PFSK-1 (cell line): ENCODE measurements at regions not wholly inside any gene's neighbourhood (a gene's known extent, or its start where the extent isn't known, plus 50 kb on each side); places are given as distances from the start of the nearest gene placed in this dataset.

ENCODE experiments used
- FOXP2 ChIP-seq: optimal IDR thresholded peaks from 2 replicates; pipeline ENCODE3; 2011; ENCODE audit warnings: borderline replicate concordance, control low read depth, inconsistent platforms; ENCODE audit not compliant: insufficient read depth; ENCODE audit errors: extremely low read length, extremely low read depth
- POLR2AphosphoS5 ChIP-seq: IDR thresholded peaks from 2 replicates; pipeline ENCODE4 v1.6.1; 2012; ENCODE audit warnings: low read depth, mild to moderate bottlenecking, control low read depth, low read length, moderate library complexity
- REST ChIP-seq, 2 experiments: IDR thresholded peaks; 2 replicates each; pipeline versions ENCODE4 v1.6.1 to v1.8.0; 2011 to 2012; ENCODE audit warnings: low read depth in 2 of 2, low read length in 2 of 2, control low read depth in 1 of 2, inconsistent platforms in 1 of 2, mild to moderate bottlenecking in 1 of 2, moderate library complexity in 1 of 2; ENCODE audit not compliant: insufficient read depth in 1 of 2
- SIN3A ChIP-seq: IDR thresholded peaks from 2 replicates; pipeline ENCODE4 v1.6.1; 2012; ENCODE audit warnings: mild to moderate bottlenecking, low read length, moderate library complexity, borderline replicate concordance; ENCODE audit not compliant: insufficient read depth
- TAF1 ChIP-seq: IDR thresholded peaks from 2 replicates; pipeline ENCODE4 v1.6.1; 2012; ENCODE audit warnings: low read length, control low read depth, borderline replicate concordance; ENCODE audit not compliant: insufficient read depth

- TF ChIP-seq REST (IDR thresholded peaks at IDR 0.05; ENCODE audit: insufficient read depth in 1 of 2, low read depth in 2 of 2, low read length in 2 of 2) = no peak
- TF ChIP-seq SIN3A = no peak
- TF ChIP-seq POLR2AphosphoS5 = no peak
- no peak for TF ChIP-seq FOXP2
- no peak for TF ChIP-seq TAF1
These were observed 194.1 kb upstream of the GJE1 start for GRCh38 chr6:141938664-141939063.

GRCh38 chr6:141932685-141933084, 200.0 kb upstream of the GJE1 start:
- TF ChIP-seq FOXP2 (no peak), POLR2AphosphoS5 (no peak)

DNA sequence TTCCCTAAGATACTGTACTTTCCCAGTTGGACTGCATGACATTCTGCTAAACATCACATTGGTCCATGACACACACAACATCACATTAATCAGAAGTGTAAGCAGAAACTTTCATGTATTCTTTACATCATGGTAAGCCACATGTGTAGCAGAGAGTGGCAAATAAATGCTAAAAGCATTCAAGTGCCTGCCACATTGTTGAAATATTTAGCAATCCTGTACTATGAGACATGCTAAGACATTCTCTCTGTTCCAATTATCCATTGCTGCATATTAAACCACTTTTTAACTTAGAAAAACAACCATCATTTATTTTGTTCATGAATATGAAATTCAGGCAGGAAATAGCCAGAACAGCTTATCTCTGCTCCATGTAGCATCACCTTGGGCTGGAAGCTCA, 207.7 kb upstream of the GJE1 start:
- no peak for TF ChIP-seq FOXP2
- TF ChIP-seq TAF1 = no peak
- no peak for TF ChIP-seq SIN3A
- no peak for TF ChIP-seq POLR2AphosphoS5
- TF ChIP-seq REST (IDR thresholded peaks at IDR 0.05; ENCODE audit: insufficient read depth in 1 of 2, low read depth in 2 of 2, low read length in 2 of 2) = no peak

DNA sequence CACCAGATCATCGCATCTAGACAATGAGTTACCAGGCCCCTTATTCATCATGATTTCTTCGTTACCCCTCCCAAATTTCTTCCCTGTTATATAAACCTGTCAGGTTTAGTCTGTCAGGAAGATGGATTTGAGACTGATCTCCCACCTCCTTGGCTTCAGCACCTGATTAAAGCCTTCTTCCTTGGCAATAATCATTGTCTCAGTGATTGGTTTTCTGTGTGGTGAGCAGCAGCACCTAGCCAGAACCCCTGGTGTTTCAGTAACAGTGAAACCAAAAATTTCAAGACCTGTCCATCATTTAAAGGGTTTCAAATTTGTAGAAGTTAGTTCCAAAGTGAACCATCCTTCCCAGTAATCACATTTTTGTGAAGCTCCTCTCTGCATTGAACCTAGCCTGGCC, 209.8 kb upstream of the GJE1 start:
- TF ChIP-seq SIN3A (no peak), TAF1 (no peak), REST (IDR thresholded peaks at IDR 0.05; ENCODE audit: insufficient read depth in 1 of 2, low read depth in 2 of 2, low read length in 2 of 2) (no peak), POLR2AphosphoS5 (no peak), FOXP2 (no peak)

DNA sequence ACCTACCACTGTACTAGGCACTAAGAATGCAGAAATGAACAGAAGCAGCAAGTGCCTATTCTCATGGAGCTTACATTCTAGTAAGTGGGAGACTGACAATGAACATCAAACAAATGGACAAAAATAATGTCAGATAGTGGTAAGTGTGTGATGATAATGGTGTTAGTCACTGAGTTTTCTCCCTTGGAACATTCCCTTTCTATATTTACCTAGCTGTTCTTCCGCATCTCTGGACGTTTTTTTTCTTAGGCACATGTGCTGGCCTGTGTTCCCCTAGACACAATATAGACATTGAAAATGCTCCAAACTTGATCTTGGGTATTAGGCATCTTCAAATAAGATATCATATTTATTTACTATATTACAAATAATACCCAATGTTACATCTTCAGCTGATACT, 218.1 kb upstream of the GJE1 start:
- TF ChIP-seq REST (IDR thresholded peaks at IDR 0.05; ENCODE audit: insufficient read depth in 1 of 2, low read depth in 2 of 2, low read length in 2 of 2) (no peak), POLR2AphosphoS5 (no peak), TAF1 (no peak), FOXP2 (no peak), SIN3A (no peak)
